A172 (cell line): ENCODE measurements at regions not wholly inside any gene's neighbourhood (a gene's known extent, or its start where the extent isn't known, plus 50 kb on each side); places are given as distances from the start of the nearest gene placed in this dataset.
"Not testable (repeated sequence)": the region's sequence is repeated elsewhere in the genome, so short reads cannot be mapped to it uniquely, and the experiment has no call there.

ENCODE experiments used
- DNase-seq: peaks from one replicate; pipeline ENCODE4 v3.0.0-alpha.2; 2015; ENCODE audit warnings: low spot score

- no peak for DNase-seq
These were observed 163.5 kb downstream of the C9orf50 start for GRCh38 chr9:129457325-129457779.

- DNase-seq, result no peak
These were observed 164.2 kb downstream of the C9orf50 start for GRCh38 chr9:129456549-129457324.

GRCh38 chr9:129455151-129455995 lies 165.5 kb downstream of the C9orf50 start:
- DNase-seq, result no peak

GRCh38 chr9:129454467-129455067 lies 166.3 kb downstream of the C9orf50 start:
- no peak for DNase-seq

GRCh38 chr9:129453734-129454133 lies 167.2 kb downstream of the C9orf50 start:
- no peak for DNase-seq

GRCh38 chr9:129451669-129452068 lies 169.2 kb downstream of the C9orf50 start:
- DNase-seq, result no peak

- DNase-seq, result no peak
These were observed 169.7 kb downstream of the C9orf50 start for GRCh38 chr9:129451089-129451656.

GRCh38 chr9:129449066-129449465 lies 171.8 kb downstream of the C9orf50 start:
- DNase-seq, result no peak

GRCh38 chr9:129446828-129447550 lies 173.9 kb downstream of the C9orf50 start:
- no peak for DNase-seq

- DNase-seq, result no peak
These were observed 175.1 kb downstream of the C9orf50 start for GRCh38 chr9:129445794-129446306.

- DNase-seq, result not testable (repeated sequence)
These were observed 177.3 kb downstream of the C9orf50 start for GRCh38 chr9:129443515-129444164.

GRCh38 chr9:129442803-129443511 lies 177.9 kb downstream of the C9orf50 start:
- DNase-seq, result no peak

- no peak for DNase-seq
These were observed 179.0 kb downstream of the C9orf50 start for GRCh38 chr9:129441852-129442251.

GRCh38 chr9:129440435-129441186 lies 180.3 kb downstream of the C9orf50 start:
- DNase-seq, result no peak

GRCh38 chr9:129439242-129439641 lies 181.7 kb downstream of the C9orf50 start:
- DNase-seq, result no peak

- DNase-seq, result no peak
These were observed 183.1 kb downstream of the C9orf50 start for GRCh38 chr9:129437626-129438323.

GRCh38 chr9:129436751-129437625 lies 183.9 kb downstream of the C9orf50 start:
- DNase-seq, result no peak
